Esophagus squamous epithelium (tissue), 5 donors: ENCODE measurements at regions not wholly inside any gene's neighbourhood (a gene's known extent, or its start where the extent isn't known, plus 50 kb on each side); places are given as distances from the start of the nearest gene placed in this dataset.
"Not testable (repeated sequence)": the region's sequence is repeated elsewhere in the genome, so short reads cannot be mapped to it uniquely, and the experiment has no call there.

ENCODE experiments used
- DNase-seq: peaks from one replicate; lab custom pipeline; 2025; lab: John Stamatoyannopoulos, UW
- H3K27ac ChIP-seq, 4 donors: fragments of 200-600 bp; sonication (generic); one replicate each; pipeline ENCODE4 v1.5.1; 2016 to 2019; ENCODE audit warnings: mild to moderate bottlenecking in 1 of 4
- H3K27me3 ChIP-seq, 4 donors: fragments of 200-600 bp; sonication (generic); 1 replicate in 3 of 4; 2 replicates in 1 of 4; pipeline versions ENCODE4 v1.5.1 to v1.6.0; 2017 to 2021; ENCODE audit warnings: antibody characterized with exemption in 1 of 4
- H3K36me3 ChIP-seq, 3 donors: fragments of 200-600 bp; sonication (generic); one replicate each; pipeline ENCODE4 v1.5.1; 2016 to 2019
- H3K4me1 ChIP-seq, 3 donors: fragments of 200-600 bp; sonication (generic); one replicate each; pipeline ENCODE4 v1.5.1; 2017 to 2019
- H3K4me3 ChIP-seq, 4 donors: fragments of 200-600 bp; sonication (generic); 1 replicate in 3 of 4; 2 replicates in 1 of 4; pipeline ENCODE4 v1.5.1; 2016 to 2019; ENCODE audit warnings: mild to moderate bottlenecking in 2 of 4, moderate library complexity in 1 of 4
- H3K9me3 ChIP-seq, 3 donors: fragments of 200-600 bp; sonication (generic); one replicate each; pipeline ENCODE4 v1.5.1; 2016 to 2019
- CTCF ChIP-seq, 6 experiments: fragments of 450-650 bp in 4 of 6; fragments of 200-600 bp in 2 of 6; sonication (generic) in 2 of 6; IDR thresholded peaks; one replicate each; pipeline ENCODE4 v1.5.1; 2016 to 2019; ENCODE audit warnings: antibody characterized with exemption in 6 of 6, mild to moderate bottlenecking in 4 of 6, moderate library complexity in 4 of 6
- POLR2A ChIP-seq, 4 donors: fragments of 450-650 bp; IDR thresholded peaks; one replicate each; pipeline ENCODE4 v1.6.1; 2017; ENCODE audit warnings: antibody characterized with exemption in 4 of 4, mild to moderate bottlenecking in 4 of 4, moderate library complexity in 3 of 4
- WGBS, 2 donors: methylation state at CpG; one replicate each; pipeline ENCODE4 v1.1.5; 2018; 5-methylcytosine and 5-hydroxymethylcytosine counted together
- intact Hi-C: fragments of 100-400 bp; cut with DNase I; formaldehyde crosslinking; loops from one replicate; pipeline ENCODE4 v1.15.0; 2022
- donor health status: DM: yes; HTN: yes; CAD: no.

GRCh38 chr17:71102777-71103176 is 933.4 kb downstream of the KCNJ2 start:
- H3K27ac ChIP-seq = no peak overlapping the region
- H3K4me1 ChIP-seq = no peaks in the 10 kb centered on the region
- no peaks in the 10 kb centered on the region for H3K9me3 ChIP-seq
- no peak for DNase-seq
- TF ChIP-seq CTCF (IDR thresholded peaks at IDR 0.05) (no peak), POLR2A (IDR thresholded peaks at IDR 0.05) (no peak)
- intact Hi-C loops = no loop called here
- no peaks in the 10 kb centered on the region for H3K36me3 ChIP-seq
- no peak overlapping the region for H3K4me3 ChIP-seq
- no peaks in the 10 kb centered on the region for H3K27me3 ChIP-seq

GRCh38 chr17:71104225-71104624 is 934.9 kb downstream of the KCNJ2 start:
- no peaks in the 10 kb centered on the region for H3K9me3 ChIP-seq
- no peak for TF ChIP-seq CTCF (IDR thresholded peaks at IDR 0.05)
- TF ChIP-seq POLR2A (IDR thresholded peaks at IDR 0.05) = no peak
- no peaks in the 10 kb centered on the region for H3K36me3 ChIP-seq
- no peak overlapping the region for H3K27ac ChIP-seq
- H3K4me1 ChIP-seq = no peaks in the 10 kb centered on the region
- no peaks in the 10 kb centered on the region for H3K27me3 ChIP-seq
- intact Hi-C loops = no loop called here
- no peak overlapping the region for H3K4me3 ChIP-seq
- no peak for DNase-seq

GRCh38 chr17:71106056-71106455 is 936.7 kb downstream of the KCNJ2 start:
- H3K4me3 ChIP-seq, H3K9me3 ChIP-seq, intact Hi-C loops, DNase-seq, H3K4me1 ChIP-seq, H3K27me3 ChIP-seq, H3K36me3 ChIP-seq, H3K27ac ChIP-seq: not testable (repeated sequence)

GRCh38 chr17:71107136-71107535 is 937.8 kb downstream of the KCNJ2 start:
- Histone ChIP-seq H3K4me3 (no peak overlapping the region), H3K9me3 (no peaks in the 10 kb centered on the region), H3K27me3 (no peaks in the 10 kb centered on the region), H3K36me3 (no peaks in the 10 kb centered on the region), H3K4me1 (no peaks in the 10 kb centered on the region), H3K27ac (no peak overlapping the region)
- intact Hi-C loops = no loop called here
- no peak for DNase-seq
- TF ChIP-seq CTCF (IDR thresholded peaks at IDR 0.05) (no peak), POLR2A (IDR thresholded peaks at IDR 0.05) (no peak)
- 24 to 33% methylated on average over 1 of the region's 1 CpG for WGBS, 2 donors

- TF ChIP-seq POLR2A (IDR thresholded peaks at IDR 0.05) (no peak), CTCF (IDR thresholded peaks at IDR 0.05) (no peak)
- no peak overlapping the region for H3K27ac ChIP-seq
- no peaks in the 10 kb centered on the region for H3K9me3 ChIP-seq
- intact Hi-C loops = no loop called here
- DNase-seq = no peak
- WGBS, 2 donors = 36 to 70% methylated on average over 3 of the region's 3 CpGs
- no peaks in the 10 kb centered on the region for H3K27me3 ChIP-seq
- H3K4me1 ChIP-seq = no peaks in the 10 kb centered on the region
- no peak overlapping the region for H3K4me3 ChIP-seq
- H3K36me3 ChIP-seq = no peaks in the 10 kb centered on the region
These were observed 940.4 kb downstream of the KCNJ2 start for GRCh38 chr17:71109697-71110096.

- H3K4me1 ChIP-seq = no peaks in the 10 kb centered on the region
- no peak overlapping the region for H3K4me3 ChIP-seq
- 68 to 72% methylated on average over 3 of the region's 3 CpGs for WGBS, 2 donors
- H3K27me3 ChIP-seq = no peaks in the 10 kb centered on the region
- DNase-seq = no peak
- H3K36me3 ChIP-seq = no peaks in the 10 kb centered on the region
- no peaks in the 10 kb centered on the region for H3K9me3 ChIP-seq
- H3K27ac ChIP-seq = no peak overlapping the region
- intact Hi-C loops = no loop called here
- TF ChIP-seq POLR2A (IDR thresholded peaks at IDR 0.05) (no peak), CTCF (IDR thresholded peaks at IDR 0.05) (no peak)
These were observed 941.0 kb downstream of the KCNJ2 start for GRCh38 chr17:71110326-71110725.
